ENCODE measurements at regions not wholly inside any gene's neighbourhood (a gene's known extent, or its start where the extent isn't known, plus 50 kb on each side); places are given as distances from the start of the nearest gene placed in this dataset.

DNA sequence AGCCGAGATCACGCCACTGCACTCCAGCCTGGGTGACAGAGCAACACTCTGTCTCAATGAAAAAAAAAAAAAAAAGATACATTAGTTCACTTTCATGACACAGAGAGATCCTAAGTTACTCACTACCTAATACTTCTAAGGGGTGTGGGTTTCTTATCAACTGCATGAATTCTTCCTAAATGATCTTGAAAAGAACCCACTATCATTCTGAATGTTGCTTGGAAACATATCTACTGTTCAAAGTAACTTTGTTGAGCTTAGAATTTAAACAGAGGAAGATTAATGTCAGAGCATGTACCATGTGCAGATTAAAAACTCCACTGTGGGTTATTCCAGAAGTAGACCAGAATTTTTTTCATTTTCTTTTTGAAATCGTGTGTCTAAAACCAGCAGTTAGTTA lies 241.5 kb downstream of the LTN1 start:
- DNase-seq (ENCODE audit: low read depth): no peak

DNA sequence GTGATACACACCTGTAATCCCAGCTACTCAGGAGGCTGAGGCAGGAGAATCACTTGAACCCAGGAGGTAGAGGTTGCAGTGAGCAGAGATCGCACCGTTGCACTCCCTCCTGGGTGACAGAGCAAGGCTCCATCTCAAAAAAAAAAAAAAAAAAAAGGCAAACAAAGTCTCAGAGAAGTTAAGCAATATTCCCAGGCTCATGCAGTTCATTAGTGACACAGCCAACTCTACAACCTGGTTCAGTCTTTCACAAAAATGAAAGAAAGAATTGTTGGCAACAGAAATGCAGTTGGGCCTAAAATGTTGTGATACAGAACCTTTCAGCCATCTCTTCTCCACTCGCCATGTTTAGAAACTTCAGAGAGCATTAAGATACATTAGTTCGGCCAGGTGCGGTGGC lies 242.1 kb downstream of the LTN1 start:
- no peak for DNase-seq (ENCODE audit: low read depth)

DNA sequence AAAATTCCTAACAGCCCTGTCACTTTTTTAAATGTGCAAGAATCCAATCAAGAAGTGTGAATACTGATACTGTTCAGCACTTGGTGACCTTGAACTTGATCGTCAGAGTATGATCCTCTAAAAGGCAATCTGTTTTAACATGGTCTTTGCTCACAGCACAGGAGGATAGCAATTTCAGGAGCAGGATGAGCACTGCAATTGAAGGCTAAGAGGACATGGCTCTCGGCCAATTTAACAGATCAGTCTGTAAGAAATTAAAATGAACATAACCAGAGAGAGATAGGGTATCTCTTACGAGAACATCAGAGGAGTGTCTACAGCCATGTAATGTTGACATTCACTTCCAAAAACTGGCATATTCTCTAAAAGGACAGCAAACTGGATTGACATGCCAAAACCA lies 243.1 kb downstream of the LTN1 start:
- no peak for DNase-seq (ENCODE audit: low read depth)

DNA sequence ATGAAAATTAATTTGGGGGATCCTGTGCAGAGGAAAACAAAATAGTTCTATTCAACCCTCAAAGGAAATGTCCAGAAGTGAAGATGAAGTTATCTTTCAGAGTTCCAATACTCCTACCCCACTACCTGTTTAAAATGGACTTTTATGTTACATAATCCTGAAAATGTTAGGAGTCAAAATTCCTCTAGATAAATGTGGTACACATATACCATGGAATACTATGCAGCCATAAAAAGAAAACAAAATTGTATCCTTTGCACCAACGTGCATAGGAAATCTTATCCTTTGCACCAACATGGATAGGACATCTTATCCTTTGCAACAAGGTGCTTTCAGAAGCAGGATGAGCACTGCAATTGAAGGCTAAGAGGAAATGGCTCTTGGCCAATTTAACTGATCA lies 245.2 kb downstream of the LTN1 start:
- no peak for DNase-seq (ENCODE audit: low read depth)

DNA sequence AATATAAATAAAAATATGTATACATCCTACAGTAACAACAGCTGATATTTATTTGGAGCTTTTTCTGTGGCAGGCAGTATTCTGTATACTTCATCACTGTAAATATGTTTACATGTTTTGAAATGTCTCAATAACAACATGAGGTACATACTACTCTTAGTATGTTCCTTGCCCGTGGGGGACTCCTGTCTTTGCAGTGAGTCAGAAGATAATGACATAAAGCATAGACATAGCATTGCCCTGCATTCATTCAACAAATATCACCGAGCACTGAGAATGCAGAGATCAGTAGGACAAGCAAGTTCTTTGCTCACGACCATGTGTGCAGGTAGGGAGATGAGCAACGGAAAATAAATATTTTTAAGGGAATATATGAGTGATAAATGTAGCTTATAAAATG lies 246.5 kb downstream of the LTN1 start:
- DNase-seq (ENCODE audit: low read depth): no peak

DNA sequence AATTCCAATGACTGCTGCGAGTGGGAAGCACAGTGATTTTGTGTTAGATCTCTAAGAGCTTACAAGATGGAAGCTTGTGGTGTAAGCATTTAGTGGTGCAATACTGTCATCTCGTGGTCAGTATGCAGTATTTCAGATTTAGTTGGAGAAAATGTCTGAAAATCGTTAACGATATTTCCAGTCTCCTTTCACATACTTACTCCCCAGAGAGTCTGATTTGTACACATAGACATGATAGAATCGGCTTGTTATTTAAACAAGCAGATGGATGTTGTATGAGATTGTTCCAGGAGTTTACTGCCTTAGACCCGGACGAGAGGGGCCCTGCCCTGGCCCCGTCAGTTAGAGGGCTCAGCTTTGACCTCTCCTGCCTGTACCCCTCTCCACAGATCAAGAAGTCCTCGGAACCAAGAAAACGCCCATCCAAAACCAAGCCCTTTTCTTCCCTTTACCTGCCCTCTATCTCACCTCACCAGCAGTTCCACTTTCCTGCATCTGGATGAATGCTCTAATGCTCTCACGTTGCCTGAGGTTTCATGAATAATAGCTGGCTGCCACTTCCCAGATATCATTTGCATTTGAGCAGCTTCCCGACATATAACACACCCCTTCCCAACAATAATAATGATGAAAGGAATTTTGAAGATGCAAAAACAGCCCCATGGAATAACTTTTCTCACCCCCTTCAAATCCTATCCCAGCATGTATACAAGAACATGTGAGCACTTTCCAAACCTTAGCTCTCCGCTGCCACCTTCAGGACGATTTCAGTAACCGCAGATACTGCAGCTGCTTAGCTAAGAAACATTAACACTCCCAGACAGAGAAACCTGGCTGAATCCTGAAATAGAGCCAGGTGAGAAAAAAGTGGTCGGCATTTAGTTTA lies 247.3 kb downstream of the LTN1 start:
- DNase-seq (ENCODE audit: low read depth): peak; percentile 24

DNA sequence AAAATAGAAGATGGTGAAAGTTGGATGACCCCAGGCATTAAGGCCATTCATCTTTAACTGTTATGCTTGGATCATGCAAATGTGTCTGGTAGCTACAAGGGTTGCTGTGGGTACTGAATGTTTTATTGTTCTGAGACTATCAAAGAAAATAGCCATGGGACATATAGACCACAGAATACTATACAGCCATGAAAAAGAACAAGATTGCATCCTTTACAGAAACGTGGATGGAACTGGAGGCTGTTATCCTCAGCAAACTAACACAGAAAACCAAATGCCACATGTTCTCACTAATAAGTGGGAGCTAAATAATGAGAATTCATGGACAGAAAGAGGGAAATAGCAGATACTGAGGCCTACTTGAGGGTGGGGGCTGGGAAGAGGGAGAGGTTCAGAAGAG lies 249.0 kb downstream of the LTN1 start:
- DNase-seq (ENCODE audit: low read depth): no peak

DNA sequence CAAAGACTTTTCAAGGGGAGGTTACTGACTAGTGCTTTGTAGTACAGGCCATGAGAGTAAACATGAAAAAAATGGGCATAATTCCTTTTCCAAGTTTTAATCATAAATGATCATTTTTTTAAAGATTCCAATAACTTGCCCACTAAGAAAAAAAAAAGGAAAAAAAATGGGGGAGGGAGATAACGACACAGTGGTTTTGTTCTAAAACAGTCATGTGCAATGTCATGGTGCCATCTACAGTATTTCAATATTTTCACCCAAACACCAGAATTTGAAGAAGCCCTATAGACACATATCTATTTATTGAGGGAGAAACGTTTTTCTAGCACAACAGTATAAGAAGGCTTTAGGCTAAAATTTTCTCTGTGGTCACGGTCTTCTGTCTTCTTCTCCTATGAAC lies 250.2 kb downstream of the LTN1 start:
- DNase-seq (ENCODE audit: low read depth): no peak

DNA sequence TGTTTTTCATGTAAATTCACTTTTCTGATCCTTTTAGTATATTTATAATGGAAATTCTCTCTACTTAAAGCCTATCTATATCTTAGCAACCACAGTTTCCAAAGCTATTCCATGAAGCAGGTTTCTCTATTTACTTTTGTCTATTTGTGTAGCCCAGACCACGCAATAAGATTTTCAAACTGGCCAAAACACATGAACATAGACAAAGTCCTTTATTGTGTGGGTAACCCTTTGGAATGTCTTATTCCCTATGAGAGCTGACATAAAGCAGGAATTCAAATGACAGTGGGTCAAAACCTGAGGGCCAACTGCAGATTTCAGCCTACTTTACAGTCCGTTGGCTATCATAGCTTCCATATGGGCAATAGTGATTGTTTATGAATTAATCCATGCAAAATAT lies 252.6 kb downstream of the LTN1 start:
- DNase-seq (ENCODE audit: low read depth): no peak

DNA sequence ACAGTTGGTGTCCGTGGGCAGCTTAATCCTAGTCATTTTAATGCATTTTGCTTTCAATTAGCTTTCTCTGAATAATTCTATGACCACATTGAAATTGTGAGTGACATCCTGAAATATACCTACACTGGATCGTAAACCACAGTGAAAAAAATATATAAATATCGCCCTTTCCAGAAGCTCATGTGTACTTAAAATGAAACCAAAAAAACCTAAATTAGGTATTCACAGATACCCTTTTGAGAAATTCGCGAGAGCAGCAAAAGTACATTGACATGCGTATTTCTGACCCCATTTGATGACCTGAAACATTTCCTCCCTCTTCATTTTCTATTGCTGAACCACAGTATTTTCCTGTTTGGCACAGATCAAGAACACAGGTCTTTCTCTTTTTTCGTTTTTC lies 253.8 kb downstream of the LTN1 start:
- DNase-seq (ENCODE audit: low read depth): no peak

DNA sequence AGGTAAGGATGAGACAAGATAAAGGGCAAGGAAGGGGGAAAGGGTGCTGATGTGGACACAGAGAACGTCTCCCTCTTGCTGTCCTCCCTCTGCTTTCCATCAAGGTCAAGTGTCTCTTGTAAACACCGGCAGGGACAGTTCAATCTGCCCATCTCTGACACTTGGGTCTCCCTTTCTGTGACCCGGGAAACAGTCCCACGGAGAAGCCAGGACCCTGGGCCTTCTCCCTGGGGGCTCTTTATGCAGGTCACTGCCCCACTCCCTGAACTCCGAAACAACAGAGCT lies 254.3 kb downstream of the LTN1 start:
- DNase-seq (ENCODE audit: low read depth): no peak

DNA sequence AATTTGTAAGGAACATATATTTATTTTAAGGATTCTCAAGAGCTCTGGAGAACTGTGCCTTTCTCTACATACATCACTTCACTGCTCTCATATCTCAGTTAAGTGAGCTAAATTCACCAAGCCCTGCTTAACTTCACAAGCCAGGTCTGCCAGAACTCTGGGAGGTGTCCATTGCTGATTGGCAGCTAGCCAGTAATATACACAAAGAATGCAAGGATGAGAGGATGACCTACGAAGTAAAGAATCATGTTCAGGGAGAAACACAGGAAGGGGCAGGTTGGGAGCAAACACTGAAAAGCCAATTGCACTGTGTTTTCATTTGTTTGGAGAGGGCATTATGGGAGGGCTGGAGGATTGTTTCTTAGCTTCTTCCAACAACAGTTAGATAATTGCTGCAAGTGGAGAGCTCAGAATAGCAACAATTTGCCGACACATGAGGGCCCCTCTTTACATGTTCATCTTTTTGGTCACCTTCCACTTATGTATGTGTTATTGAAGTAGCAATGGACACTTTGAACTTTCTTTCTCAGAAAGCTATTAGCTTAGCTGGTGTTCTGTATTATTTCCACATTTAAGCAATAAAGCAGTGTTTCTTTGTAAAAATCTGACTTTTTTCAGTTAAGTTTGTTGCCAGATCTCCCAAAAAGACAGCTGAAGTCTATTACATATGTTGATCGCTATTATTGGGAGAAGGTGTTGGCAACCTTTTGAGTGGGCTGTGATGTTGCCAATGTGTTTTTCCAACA lies 254.8 kb downstream of the LTN1 start:
- no peak for DNase-seq (ENCODE audit: low read depth)

DNA sequence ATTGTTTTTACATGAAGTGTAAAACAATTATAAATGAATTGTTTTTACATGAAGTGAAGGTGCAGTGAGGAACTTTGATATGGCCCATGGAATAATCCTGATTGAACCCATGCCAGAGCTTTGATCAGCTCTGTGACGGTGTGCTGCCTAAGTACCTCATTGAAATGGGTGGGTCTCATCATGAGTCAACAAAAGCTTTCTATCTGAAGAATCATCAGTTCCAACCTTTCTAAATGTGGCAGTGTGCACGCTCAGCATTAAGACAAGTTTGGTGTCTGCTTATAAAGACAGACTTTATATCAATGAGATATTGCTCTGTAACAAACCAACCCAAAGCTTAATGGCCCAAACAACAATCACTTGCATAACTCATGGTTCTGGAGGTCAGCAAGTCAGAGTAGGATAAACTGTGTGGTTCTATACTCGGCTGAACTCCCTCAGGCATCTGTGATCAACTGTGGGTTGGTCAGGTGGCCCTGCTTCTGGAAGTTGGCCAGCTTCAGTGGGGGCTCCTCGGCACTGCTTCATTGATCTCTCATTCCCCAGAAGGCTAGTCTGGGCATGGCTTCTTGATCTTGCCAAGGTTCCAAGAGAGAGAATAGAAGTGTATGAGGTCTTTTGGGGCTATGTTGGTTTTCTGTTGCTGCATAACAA lies 258.0 kb downstream of the LTN1 start:
- no peak for DNase-seq (ENCODE audit: low read depth)

DNA sequence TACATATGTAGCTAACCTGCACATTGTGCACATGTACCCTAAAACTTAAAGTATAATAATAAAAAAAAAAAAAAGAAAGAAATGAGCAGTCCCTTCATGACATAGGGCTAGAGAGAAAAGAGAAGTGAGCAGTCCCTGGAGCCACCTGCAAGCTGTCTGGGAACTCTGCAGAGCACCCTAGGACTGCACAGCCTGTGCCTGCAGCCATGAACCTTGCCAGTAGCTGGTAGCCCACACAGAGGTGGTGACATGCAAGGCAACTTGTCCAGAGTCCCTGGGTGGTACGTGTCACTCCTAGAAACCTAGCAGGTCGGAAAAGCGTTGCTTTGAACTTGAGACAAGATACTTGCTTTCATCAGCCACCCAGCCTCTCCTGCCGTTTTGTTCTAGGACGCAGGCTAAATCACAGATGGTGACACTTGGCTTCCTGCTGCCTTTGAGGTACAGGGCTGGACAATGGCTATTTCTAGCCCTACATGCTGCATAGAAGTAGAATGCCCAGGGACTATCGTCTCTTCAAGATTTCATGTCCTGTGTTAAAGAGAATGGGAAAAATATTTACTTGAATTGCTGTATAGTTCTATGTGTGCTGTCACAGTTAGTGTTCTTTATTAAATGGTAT lies 260.9 kb downstream of the LTN1 start:
- no peak for DNase-seq (ENCODE audit: low read depth)

DNA sequence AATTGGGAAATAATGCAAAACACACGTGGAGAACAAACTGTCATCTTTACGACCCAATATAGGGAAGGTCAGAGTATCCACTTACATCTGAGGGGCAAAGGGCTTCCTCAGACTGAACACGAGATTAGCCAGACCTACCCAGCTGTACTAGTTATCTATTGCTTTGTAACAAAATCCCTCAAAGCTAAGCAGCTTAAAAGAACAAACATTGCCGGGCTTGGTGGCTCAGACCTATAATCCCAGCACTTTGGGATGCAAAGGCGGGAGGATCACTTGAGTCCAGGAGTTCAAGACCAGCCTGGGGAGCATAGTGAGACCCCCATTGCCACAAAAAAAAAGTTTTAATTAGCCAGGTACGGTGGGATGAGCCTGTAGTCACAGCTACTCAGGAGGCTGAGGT lies 262.8 kb downstream of the LTN1 start:
- no peak for DNase-seq (ENCODE audit: low read depth)

DNA sequence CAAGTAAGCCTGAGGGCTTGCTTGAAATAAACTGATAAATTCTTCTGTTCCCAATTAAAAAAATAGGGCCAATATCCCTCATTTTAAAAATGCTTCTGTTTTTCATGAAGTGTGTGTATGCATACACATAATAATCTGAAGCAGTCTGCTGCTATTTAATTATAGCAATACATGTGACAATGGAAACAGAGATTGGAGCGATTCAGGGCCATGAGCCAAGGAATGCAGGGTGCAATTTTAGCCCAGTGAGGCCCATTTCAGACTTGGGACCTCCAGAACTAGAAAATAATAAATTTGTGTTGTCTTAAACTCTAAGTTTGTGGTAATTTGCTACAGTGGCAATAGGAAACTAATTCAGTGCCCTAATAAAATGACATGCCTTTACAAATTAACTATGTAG lies 264.9 kb downstream of the LTN1 start:
- no peak for DNase-seq (ENCODE audit: low read depth)

DNA sequence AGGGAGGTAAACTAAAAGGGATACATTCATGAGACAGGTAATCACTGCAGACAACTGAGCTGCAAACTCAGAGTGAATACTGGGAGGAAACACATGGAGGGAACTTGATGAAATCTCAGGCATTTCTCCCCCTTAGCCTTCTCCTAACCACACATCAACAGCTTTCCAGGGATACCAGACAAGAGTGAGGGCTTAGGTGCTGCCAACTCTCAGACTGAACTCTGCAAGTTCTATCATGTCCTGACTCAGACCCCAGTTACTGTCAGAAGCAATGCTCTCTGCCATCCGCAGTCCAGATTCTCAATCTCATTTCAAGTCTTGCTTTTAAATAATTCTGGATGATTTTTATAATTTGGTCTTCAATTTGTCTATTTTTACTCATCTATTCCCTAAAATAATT lies 267.3 kb downstream of the LTN1 start:
- no peak for DNase-seq (ENCODE audit: low read depth)

DNA sequence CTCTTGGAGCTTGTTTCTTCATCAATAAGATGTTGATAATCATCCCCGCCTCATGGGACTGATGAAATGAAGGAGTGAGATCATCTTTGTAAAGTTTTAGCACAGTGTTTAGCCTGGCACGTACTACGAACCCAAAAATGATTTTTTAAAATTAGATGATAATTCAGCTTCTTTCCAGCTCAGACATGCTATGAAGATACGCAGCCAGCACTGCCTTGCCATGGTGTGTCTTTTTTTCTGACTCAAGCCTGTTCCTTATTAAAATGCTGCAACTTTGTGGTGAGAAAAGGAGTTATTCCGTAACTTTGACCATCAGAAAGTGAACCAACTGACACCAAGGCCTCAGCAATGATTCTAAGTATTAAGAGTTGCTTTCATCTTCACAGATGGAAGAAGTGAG lies 269.0 kb downstream of the LTN1 start:
- DNase-seq (ENCODE audit: low read depth): no peak

DNA sequence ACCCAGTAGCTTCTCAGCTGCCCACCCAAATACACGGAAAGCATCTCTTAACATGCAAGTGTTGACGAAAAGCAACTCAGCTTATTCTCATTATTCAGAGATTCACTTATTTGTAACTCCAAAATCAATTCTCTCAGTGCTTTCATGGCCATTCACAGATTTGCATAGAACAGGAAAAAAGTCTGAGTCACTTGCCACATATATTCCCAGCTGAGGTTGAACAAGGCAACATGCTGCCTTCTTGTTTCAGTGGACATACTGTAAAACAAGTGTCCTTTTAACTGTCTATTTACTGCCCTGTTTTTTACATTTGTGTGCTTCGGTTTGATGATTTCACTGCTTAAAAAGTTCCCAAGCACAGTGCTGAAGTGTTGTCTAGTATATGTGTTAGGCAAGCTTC lies 273.0 kb downstream of the LTN1 start:
- no peak for DNase-seq (ENCODE audit: low read depth)

DNA sequence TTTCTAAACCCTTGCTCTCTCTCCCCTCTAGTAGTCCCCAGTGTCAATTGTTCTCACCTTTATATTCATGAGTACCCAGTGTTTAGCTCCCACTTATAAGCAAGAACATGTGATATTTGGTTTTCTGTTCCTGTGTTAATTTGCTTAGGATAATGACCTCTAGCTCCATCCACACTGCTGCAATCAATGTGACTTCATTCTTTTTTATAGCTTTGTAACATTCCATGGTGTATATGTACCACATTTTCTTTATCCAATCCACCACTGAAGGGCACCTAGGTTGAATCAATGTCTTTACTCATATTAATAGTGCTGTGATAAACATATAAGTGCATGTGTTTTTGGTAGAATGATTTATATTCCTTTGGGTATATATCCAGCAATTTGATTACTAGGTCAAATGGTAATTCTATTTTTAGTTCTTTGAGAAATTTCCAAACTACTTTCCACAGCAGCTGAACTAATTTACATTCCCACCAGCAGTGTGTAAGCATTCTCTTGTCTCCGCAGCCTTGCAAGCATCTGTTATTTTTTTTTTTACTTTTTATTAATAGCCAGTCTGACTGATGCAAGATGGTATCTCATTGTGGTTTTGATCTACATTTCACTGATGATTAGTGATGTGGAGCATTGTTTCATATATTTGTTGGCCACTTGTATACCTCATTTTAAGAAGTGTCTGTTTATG lies 277.8 kb downstream of the LTN1 start:
- no peak for DNase-seq (ENCODE audit: low read depth)

DNA sequence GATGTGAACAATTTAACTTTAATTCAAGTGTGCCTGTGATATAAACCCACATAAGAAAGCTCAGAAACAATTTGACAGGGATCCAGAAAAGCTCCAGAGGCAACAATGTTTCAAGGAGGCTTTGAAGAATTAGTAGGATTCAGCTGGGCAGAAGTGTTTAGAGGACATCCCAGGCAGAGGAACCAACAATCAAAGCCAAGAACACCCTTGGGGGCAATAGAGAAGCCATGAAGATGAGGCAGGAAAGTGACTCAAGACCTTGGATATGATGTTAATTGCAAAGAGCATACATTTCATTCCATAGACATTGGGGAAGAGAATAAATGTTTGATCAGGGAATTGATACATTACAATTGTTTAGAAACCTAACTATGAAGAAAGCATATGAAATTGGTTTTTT lies 280.3 kb downstream of the LTN1 start:
- no peak for DNase-seq (ENCODE audit: low read depth)

DNA sequence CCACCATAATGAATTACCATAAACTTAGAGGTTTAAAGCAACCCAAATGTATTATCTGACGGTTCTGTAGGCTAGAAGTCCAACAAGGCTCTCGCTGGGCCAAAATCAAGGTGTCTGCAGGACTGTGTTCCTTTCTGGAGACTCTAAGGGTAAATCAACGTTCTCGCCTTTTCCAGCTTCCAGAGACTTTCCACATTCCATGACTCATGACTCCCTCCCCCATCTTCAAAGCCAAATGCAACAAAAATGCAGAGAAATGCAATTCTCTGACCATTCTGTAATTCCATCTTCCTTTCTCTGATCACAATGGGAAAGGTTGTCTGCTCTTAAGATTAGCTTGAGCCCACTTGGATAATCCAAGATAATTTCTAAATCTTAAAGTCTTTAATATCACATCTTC lies 287.1 kb downstream of the LTN1 start:
- no peak for DNase-seq (ENCODE audit: low read depth)

Data from activated T-helper 1 cell treated with Interleukin-2 at 50 U/mL for 16 hours (primary cell).